Activated CD4-positive, alpha-beta T cell treated with anti-CD3 and anti-CD28 coated beads, Interleukin-2, Interleukin-6, amounts not matched to agents 100 ng/mL and 50 ng/mL, durations not matched to agents 16 hours and 8 hours (primary cell): ENCODE measurements at regions not wholly inside any gene's neighbourhood (a gene's known extent, or its start where the extent isn't known, plus 50 kb on each side); places are given as distances from the start of the nearest gene placed in this dataset.

Experiments used
- DNase-seq: peaks from one replicate; pipeline ENCODE4 v3.0.0-alpha.2; 2020

- DNase-seq, result no peak
Measured at GRCh38 chr2:100766256-100766655, 53.7 kb upstream of the NPAS2 start.

GRCh38 chr2:100766806-100767205 is 53.1 kb upstream of the NPAS2 start:
- DNase-seq, result no peak

- DNase-seq, result no peak
Measured at GRCh38 chr2:100767224-100767653, 52.7 kb upstream of the NPAS2 start.

- no peak for DNase-seq
Measured at GRCh38 chr2:100767810-100768806, 51.8 kb upstream of the NPAS2 start.
